ENCODE measurements at regions not wholly inside any gene's neighbourhood (a gene's known extent, or its start where the extent isn't known, plus 50 kb on each side); places are given as distances from the start of the nearest gene placed in this dataset.
"Not testable (repeated sequence)": the region's sequence is repeated elsewhere in the genome, so short reads cannot be mapped to it uniquely, and the experiment has no call there.

DNA sequence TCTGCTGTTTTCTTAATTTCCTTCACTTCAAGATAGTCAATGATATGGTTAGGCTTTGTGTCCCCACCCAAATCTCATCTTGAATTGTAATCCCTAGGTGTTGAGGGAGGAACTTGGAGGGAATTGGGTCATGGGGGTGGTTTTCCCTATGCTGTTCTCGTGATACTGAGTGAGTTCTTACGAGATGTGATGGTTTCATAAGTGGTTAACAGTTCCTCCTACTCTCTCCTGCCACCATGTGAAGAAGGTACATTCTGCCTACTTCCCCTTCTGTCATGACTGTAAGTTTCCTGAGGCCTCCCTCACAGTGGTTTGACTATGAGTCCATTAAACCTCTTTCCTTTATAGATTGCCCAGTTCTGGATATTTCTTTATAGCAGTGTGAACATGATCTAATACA is 74.0 kb upstream of the SAMSN1 start:
- in situ Hi-C loops (cut with MboI; ENCODE audit: low sequenced_read_pairs): no loop called here

DNA sequence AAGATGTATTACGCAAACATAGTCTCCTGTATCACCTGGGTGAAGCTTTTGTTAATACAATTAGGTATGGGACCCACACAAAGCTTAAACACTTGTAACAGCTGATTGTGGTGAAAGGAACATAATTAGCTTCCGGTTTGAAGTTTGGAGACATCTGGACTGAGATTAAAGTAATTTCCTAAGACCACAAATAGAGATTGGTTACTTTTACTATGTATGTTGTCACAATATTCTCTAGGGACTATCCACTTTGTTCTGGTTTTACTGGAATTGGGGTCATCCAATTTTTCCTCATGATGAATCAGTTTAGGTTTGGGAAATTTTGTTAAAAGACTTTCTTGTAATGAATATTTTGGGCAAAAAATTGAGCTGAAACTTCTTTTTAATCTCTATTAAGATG is 71.8 kb upstream of the SAMSN1 start:
- in situ Hi-C loops (cut with MboI; ENCODE audit: low sequenced_read_pairs): no loop called here

GRCh38 chr21:14617040-14617393 is 70.9 kb upstream of the SAMSN1 start:
- in situ Hi-C loops (cut with MboI; ENCODE audit: low sequenced_read_pairs): no loop called here

GRCh38 chr21:14616380-14617039 is 70.4 kb upstream of the SAMSN1 start:
- in situ Hi-C loops (cut with MboI; ENCODE audit: low sequenced_read_pairs): no loop called here

DNA sequence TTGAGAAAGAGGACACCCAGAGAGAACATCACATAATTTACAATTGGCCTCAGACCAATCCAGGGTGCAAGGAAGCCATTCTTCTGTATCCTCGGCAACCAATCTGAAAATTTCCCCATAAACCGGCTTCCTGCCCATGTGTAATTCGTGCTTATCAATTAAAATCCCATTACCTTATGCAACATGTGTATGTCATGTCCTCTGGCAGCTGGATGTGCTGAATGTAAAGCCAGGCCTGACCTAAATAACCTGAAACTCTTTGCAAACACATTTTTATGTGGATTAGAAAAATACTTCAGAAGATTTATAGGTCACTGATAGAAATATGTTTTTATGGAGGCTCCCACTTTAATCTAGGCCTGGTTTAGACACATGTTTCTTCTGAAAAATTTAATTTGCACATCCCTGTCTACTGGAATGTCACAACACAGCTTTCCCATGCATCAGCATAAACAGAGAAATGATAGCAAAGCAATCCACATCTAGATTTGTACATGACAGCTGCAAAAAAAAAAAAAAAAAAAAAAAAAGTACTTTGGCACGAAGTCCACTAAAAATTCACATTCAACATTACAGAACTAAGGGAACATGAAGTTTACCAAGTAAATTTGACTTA is 69.4 kb upstream of the SAMSN1 start:
- in situ Hi-C loops (cut with MboI; ENCODE audit: low sequenced_read_pairs): no loop called here

GRCh38 chr21:14614287-14614686 is 68.2 kb upstream of the SAMSN1 start:
- in situ Hi-C loops (cut with MboI; ENCODE audit: low sequenced_read_pairs): no loop called here

GRCh38 chr21:14613486-14614224 is 67.5 kb upstream of the SAMSN1 start:
- in situ Hi-C loops (cut with MboI; ENCODE audit: low sequenced_read_pairs): no loop called here

GRCh38 chr21:14610119-14610518 is 64.0 kb upstream of the SAMSN1 start:
- in situ Hi-C loops (cut with MboI; ENCODE audit: low sequenced_read_pairs): not testable (repeated sequence)

GRCh38 chr21:14609274-14609673 is 63.2 kb upstream of the SAMSN1 start:
- in situ Hi-C loops (cut with MboI; ENCODE audit: low sequenced_read_pairs): no loop called here

DNA sequence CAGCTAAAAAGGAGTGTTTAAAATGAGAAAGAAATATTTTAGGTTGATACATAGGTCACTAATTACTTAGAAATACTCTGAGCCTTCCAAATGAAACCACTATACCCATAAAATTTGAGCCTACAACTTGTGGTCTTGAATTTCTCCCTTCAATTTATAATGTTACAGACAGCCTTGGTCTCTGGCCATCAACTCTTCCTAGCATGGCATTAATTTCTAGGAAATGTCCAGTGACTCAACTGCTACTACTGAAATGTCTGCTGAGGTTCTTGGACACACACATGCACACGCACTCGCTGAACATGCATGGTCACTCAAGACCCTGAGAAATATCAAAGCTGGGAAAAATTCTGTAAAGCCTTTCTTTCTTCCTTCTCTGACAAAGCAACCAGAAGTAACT is 61.1 kb upstream of the SAMSN1 start:
- in situ Hi-C loops (cut with MboI; ENCODE audit: low sequenced_read_pairs): no loop called here

- in situ Hi-C loops (cut with MboI; ENCODE audit: low sequenced_read_pairs): no loop called here
These were observed 57.1 kb upstream of the SAMSN1 start for GRCh38 chr21:14603202-14603601.

DNA sequence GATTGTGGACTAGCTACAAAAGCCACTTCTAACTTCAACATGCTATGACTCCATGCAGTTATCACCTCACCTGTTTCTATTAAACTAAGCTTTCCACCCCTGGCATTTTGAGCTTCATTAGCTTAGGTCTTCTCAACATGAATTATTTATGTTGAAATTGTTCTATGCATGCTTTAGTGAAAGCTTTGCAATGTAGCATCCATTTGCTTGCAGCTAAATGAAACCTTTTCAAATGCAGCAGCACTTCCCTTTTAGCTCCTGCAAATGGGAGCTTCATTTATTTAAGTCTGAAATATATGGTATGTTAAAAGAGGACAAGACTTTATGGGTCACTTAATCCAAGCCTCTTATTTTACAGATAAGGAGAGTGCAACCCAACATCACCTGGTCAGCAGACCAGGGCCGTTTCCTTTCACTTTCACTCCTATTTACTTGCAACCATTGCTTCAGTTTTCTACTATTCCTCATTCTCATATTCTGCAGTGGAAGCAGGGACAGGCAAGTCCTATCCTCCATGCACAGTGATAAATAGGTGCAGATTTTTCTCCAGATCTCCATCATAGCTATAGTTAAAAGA is 56.4 kb upstream of the SAMSN1 start:
- in situ Hi-C loops (cut with MboI; ENCODE audit: low sequenced_read_pairs): no loop called here

GRCh38 chr21:14600569-14601297 is 54.6 kb upstream of the SAMSN1 start:
- in situ Hi-C loops (cut with MboI; ENCODE audit: low sequenced_read_pairs): no loop called here

GRCh38 chr21:14598065-14598464 is 52.0 kb upstream of the SAMSN1 start:
- in situ Hi-C loops (cut with MboI; ENCODE audit: low sequenced_read_pairs): no loop called here
